ENCODE measurements at regions not wholly inside any gene's neighbourhood (a gene's known extent, or its start where the extent isn't known, plus 50 kb on each side); places are given as distances from the start of the nearest gene placed in this dataset.

DNA sequence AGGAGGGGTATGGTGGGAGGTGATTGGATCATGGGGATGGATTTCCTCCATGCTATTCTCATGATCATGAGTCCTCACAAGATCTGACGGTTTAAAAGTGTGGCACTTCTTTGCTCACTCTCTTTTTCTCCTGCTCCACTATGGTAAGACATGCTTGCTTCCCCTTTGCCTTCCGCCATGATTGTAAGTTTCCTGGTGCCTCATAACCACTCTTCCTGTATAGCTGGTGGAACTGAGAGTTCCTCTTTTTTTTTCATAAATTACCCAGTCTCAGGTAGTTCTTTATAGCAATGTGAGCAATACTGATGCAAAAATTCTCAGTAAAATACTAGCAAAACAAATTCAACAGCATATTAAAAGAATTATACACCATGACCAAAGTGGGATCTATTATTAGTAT lies 728.5 kb upstream of the SLC8A1 start:
- TF ChIP-seq, protein P1, sequence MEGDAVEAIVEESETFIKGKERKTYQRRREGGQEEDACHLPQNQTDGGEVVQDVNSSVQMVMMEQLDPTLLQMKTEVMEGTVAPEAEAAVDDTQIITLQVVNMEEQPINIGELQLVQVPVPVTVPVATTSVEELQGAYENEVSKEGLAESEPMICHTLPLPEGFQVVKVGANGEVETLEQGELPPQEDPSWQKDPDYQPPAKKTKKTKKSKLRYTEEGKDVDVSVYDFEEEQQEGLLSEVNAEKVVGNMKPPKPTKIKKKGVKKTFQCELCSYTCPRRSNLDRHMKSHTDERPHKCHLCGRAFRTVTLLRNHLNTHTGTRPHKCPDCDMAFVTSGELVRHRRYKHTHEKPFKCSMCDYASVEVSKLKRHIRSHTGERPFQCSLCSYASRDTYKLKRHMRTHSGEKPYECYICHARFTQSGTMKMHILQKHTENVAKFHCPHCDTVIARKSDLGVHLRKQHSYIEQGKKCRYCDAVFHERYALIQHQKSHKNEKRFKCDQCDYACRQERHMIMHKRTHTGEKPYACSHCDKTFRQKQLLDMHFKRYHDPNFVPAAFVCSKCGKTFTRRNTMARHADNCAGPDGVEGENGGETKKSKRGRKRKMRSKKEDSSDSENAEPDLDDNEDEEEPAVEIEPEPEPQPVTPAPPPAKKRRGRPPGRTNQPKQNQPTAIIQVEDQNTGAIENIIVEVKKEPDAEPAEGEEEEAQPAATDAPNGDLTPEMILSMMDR (IDR thresholded peaks at IDR 0.05): no peak
- TF ChIP-seq POLR2A (IDR thresholded peaks at IDR 0.05): no peak
